ENCODE measurements at regions not wholly inside any gene's neighbourhood (a gene's known extent, or its start where the extent isn't known, plus 50 kb on each side); places are given as distances from the start of the nearest gene placed in this dataset.

DNA sequence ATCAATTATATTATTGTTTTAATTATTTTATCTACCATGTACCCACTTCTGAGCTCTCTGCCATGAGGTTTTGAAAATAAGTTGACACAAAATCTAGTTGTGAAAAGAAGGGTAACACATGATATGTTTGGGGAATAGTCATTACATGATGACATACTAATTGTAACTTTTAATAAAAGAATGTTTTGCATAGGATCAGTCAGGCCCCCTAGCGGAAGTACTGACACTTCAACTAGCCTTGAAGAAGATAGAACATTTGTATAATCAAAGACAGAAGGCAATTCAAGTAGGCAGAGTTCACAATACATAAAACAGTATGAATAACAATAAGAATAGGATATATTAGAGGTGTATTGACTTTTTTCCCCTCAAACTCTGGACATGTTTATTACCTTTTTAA, 1191.0 kb upstream of the AGA start:
- no peak for DNase-seq
- Histone ChIP-seq H3K4me3 (ENCODE audit: low read length) (no peak overlapping the region), H3K4me1 (ENCODE audit: control insufficient read depth, insufficient read depth, low read length) (no peaks in the 10 kb centered on the region), H3K9me3 (ENCODE audit: control insufficient read depth, low read depth, low read length) (no peaks in the 10 kb centered on the region), H3K36me3 (ENCODE audit: control insufficient read depth, insufficient read depth, low read length) (no peaks in the 10 kb centered on the region), H3K27me3 (ENCODE audit: control insufficient read depth, insufficient read depth, low read length) (no peaks in the 10 kb centered on the region), H3K27ac (ENCODE audit: low read length) (no peak overlapping the region)
- 60% methylated on average over 1 of the region's 1 CpG for WGBS (ENCODE audit: insufficient coverage, low lambda C conversion rate)

DNA sequence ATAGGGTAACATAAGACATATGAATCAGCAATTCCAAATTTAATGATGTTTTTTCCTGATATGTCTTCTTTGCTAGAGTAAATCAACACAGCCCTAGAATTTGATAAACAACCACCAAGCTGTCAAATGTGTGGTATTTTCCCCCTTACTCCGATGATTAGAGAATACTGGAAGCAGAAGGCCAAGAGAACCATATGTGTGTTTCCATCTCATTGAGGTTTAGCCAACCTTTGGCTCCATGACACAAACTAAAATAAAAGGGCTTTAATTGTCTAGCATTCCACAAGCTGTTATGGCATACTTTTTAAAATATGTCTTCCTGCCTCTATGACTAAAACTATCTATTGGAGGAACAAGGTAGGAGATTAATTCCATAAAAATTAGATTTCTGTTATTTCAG, 1222.4 kb upstream of the AGA start:
- WGBS (ENCODE audit: insufficient coverage, low lambda C conversion rate), result no CpG with 5 or more reads among the region's 1 CpG
- H3K27me3 ChIP-seq (ENCODE audit: control insufficient read depth, insufficient read depth, low read length), result no peaks in the 10 kb centered on the region
- DNase-seq, result no peak
- H3K9me3 ChIP-seq (ENCODE audit: control insufficient read depth, low read depth, low read length), result no peaks in the 10 kb centered on the region
- no peaks in the 10 kb centered on the region for H3K36me3 ChIP-seq (ENCODE audit: control insufficient read depth, insufficient read depth, low read length)
- no peak overlapping the region for H3K27ac ChIP-seq (ENCODE audit: low read length)
- no peak overlapping the region for H3K4me3 ChIP-seq (ENCODE audit: low read length)
- H3K4me1 ChIP-seq (ENCODE audit: control insufficient read depth, insufficient read depth, low read length), result no peaks in the 10 kb centered on the region

DNA sequence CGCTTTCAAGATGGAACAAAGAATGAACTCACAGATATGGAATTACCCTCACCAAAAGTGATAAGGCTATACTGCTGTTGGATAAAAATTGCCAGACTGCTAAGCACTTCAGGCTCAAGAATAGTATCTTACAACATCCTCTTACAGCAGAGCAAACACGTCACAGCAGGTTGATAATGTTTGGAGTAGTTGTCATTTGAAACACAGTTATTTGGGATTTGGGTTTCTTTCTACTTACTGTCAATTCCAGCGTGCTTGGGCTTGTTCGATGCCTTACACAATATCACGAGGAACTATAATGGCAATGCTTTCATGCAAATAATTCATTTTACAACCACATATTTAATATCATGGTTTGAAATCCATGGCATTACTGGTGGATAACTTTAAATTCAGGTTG, 1223.7 kb upstream of the AGA start:
- no peak overlapping the region for H3K27ac ChIP-seq (ENCODE audit: low read length)
- no peaks in the 10 kb centered on the region for H3K4me1 ChIP-seq (ENCODE audit: control insufficient read depth, insufficient read depth, low read length)
- H3K9me3 ChIP-seq (ENCODE audit: control insufficient read depth, low read depth, low read length), result no peaks in the 10 kb centered on the region
- no peak for DNase-seq
- no CpG with 5 or more reads among the region's 5 CpGs for WGBS (ENCODE audit: insufficient coverage, low lambda C conversion rate)
- no peaks in the 10 kb centered on the region for H3K27me3 ChIP-seq (ENCODE audit: control insufficient read depth, insufficient read depth, low read length)
- H3K4me3 ChIP-seq (ENCODE audit: low read length), result no peak overlapping the region
- no peaks in the 10 kb centered on the region for H3K36me3 ChIP-seq (ENCODE audit: control insufficient read depth, insufficient read depth, low read length)

DNA sequence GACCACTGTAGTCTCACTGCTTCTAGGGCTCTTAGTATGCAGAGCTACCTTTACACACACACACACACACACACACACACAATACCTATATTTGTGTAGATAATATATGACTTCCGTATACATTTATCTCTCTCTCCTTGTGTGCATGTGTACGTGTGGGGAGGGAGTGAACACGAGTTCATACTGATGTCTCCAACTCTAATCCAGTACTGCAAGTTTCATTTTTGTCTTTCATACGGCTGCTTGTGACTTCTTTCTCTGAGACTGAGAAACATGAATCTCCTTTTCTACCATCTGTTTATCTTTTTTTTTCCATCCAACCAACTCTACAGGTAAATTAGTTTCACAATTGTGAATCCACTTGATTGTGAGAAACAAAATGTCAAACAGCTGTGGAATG, 1229.5 kb upstream of the AGA start:
- H3K9me3 ChIP-seq (ENCODE audit: control insufficient read depth, low read depth, low read length), result no peaks in the 10 kb centered on the region
- no peaks in the 10 kb centered on the region for H3K27me3 ChIP-seq (ENCODE audit: control insufficient read depth, insufficient read depth, low read length)
- H3K36me3 ChIP-seq (ENCODE audit: control insufficient read depth, insufficient read depth, low read length), result no peaks in the 10 kb centered on the region
- no peak for DNase-seq
- no peak overlapping the region for H3K4me3 ChIP-seq (ENCODE audit: low read length)
- H3K4me1 ChIP-seq (ENCODE audit: control insufficient read depth, insufficient read depth, low read length), result no peaks in the 10 kb centered on the region
- H3K27ac ChIP-seq (ENCODE audit: low read length), result no peak overlapping the region
- WGBS (ENCODE audit: insufficient coverage, low lambda C conversion rate), result 88% methylated on average over 4 of the region's 4 CpGs

GRCh38 chr4:178672512-178672911, 1230.3 kb upstream of the AGA start:
- no peak for DNase-seq
- Histone ChIP-seq H3K27ac (ENCODE audit: low read length) (no peak overlapping the region), H3K9me3 (ENCODE audit: control insufficient read depth, low read depth, low read length) (no peaks in the 10 kb centered on the region), H3K27me3 (ENCODE audit: control insufficient read depth, insufficient read depth, low read length) (no peaks in the 10 kb centered on the region), H3K4me3 (ENCODE audit: low read length) (no peak overlapping the region), H3K4me1 (ENCODE audit: control insufficient read depth, insufficient read depth, low read length) (no peaks in the 10 kb centered on the region), H3K36me3 (ENCODE audit: control insufficient read depth, insufficient read depth, low read length) (no peaks in the 10 kb centered on the region)
- no CpG with 5 or more reads among the region's 1 CpG for WGBS (ENCODE audit: insufficient coverage, low lambda C conversion rate)

GRCh38 chr4:178681871-178682270, 1239.6 kb upstream of the AGA start:
- 82% methylated on average over 4 of the region's 4 CpGs for WGBS (ENCODE audit: insufficient coverage, low lambda C conversion rate)
- no peaks in the 10 kb centered on the region for H3K27me3 ChIP-seq (ENCODE audit: control insufficient read depth, insufficient read depth, low read length)
- no peak overlapping the region for H3K27ac ChIP-seq (ENCODE audit: low read length)
- no peaks in the 10 kb centered on the region for H3K4me1 ChIP-seq (ENCODE audit: control insufficient read depth, insufficient read depth, low read length)
- H3K9me3 ChIP-seq (ENCODE audit: control insufficient read depth, low read depth, low read length), result no peaks in the 10 kb centered on the region
- DNase-seq, result no peak
- no peaks in the 10 kb centered on the region for H3K36me3 ChIP-seq (ENCODE audit: control insufficient read depth, insufficient read depth, low read length)
- H3K4me3 ChIP-seq (ENCODE audit: low read length), result no peak overlapping the region

- H3K9me3 ChIP-seq (ENCODE audit: control insufficient read depth, low read depth, low read length), result no peaks in the 10 kb centered on the region
- H3K27me3 ChIP-seq (ENCODE audit: control insufficient read depth, insufficient read depth, low read length), result no peaks in the 10 kb centered on the region
- DNase-seq, result no peak
- no peaks in the 10 kb centered on the region for H3K36me3 ChIP-seq (ENCODE audit: control insufficient read depth, insufficient read depth, low read length)
- no peak overlapping the region for H3K4me3 ChIP-seq (ENCODE audit: low read length)
- no peaks in the 10 kb centered on the region for H3K4me1 ChIP-seq (ENCODE audit: control insufficient read depth, insufficient read depth, low read length)
- no peak overlapping the region for H3K27ac ChIP-seq (ENCODE audit: low read length)
Observed at GRCh38 chr4:178689926-178690325, 1247.7 kb upstream of the AGA start.

- H3K36me3 ChIP-seq (ENCODE audit: control insufficient read depth, insufficient read depth, low read length), result no peaks in the 10 kb centered on the region
- no peaks in the 10 kb centered on the region for H3K4me1 ChIP-seq (ENCODE audit: control insufficient read depth, insufficient read depth, low read length)
- whole genome bisulfite sequencing (ENCODE audit: insufficient coverage, low lambda C conversion rate), result 50% methylated on average over 1 of the region's 1 CpG
Observed at GRCh38 chr4:178693816-178694215, 1251.6 kb upstream of the AGA start.

DNA sequence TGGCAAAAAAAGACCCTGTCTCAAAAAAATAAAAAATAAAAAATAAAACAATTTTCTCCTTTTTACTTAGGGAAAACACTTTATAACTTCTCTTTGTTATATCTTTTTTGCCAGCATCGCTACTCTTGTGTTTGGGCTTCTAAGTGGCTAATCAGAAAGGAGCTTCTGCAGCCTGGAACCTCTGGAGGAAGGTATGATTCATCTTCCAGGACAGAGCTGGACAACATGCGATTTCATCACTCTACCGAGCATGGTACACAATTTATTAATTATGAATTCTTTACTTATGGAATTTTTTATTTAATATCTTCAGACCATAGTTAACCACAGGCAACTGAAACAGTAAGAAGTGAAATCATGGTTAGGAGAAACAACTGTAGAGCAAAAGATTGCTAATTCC, 1254.3 kb upstream of the AGA start:
- H3K27me3 ChIP-seq (ENCODE audit: control insufficient read depth, insufficient read depth, low read length), result no peaks in the 10 kb centered on the region
- no peaks in the 10 kb centered on the region for H3K4me1 ChIP-seq (ENCODE audit: control insufficient read depth, insufficient read depth, low read length)
- DNase-seq, result no peak
- WGBS (ENCODE audit: insufficient coverage, low lambda C conversion rate), result 100% methylated on average over 1 of the region's 3 CpGs
- H3K4me3 ChIP-seq (ENCODE audit: low read length), result no peak overlapping the region
- no peaks in the 10 kb centered on the region for H3K36me3 ChIP-seq (ENCODE audit: control insufficient read depth, insufficient read depth, low read length)
- no peaks in the 10 kb centered on the region for H3K9me3 ChIP-seq (ENCODE audit: control insufficient read depth, low read depth, low read length)
- no peak overlapping the region for H3K27ac ChIP-seq (ENCODE audit: low read length)

More at GRCh38 chr4:178693816-178694215, 1251.6 kb upstream of the AGA start:
- Histone ChIP-seq H3K27me3 (ENCODE audit: control insufficient read depth, insufficient read depth, low read length) (no peaks in the 10 kb centered on the region), H3K4me3 (ENCODE audit: low read length) (no peak overlapping the region), H3K9me3 (ENCODE audit: control insufficient read depth, low read depth, low read length) (no peaks in the 10 kb centered on the region), H3K27ac (ENCODE audit: low read length) (no peak overlapping the region)
- DNase-seq, result no peak

GRCh38 chr4:178712486-178712885, 1270.2 kb upstream of the AGA start:
- H3K27ac ChIP-seq (ENCODE audit: low read length), result no peak overlapping the region
- no peaks in the 10 kb centered on the region for H3K27me3 ChIP-seq (ENCODE audit: control insufficient read depth, insufficient read depth, low read length)
- WGBS (ENCODE audit: insufficient coverage, low lambda C conversion rate), result 67% methylated on average over 1 of the region's 1 CpG
- H3K9me3 ChIP-seq (ENCODE audit: control insufficient read depth, low read depth, low read length), result no peaks in the 10 kb centered on the region
- DNase-seq, result no peak
- no peaks in the 10 kb centered on the region for H3K4me1 ChIP-seq (ENCODE audit: control insufficient read depth, insufficient read depth, low read length)
- no peaks in the 10 kb centered on the region for H3K36me3 ChIP-seq (ENCODE audit: control insufficient read depth, insufficient read depth, low read length)
- no peak overlapping the region for H3K4me3 ChIP-seq (ENCODE audit: low read length)

- no peaks in the 10 kb centered on the region for H3K9me3 ChIP-seq (ENCODE audit: control insufficient read depth, low read depth, low read length)
- H3K4me3 ChIP-seq (ENCODE audit: low read length), result no peak overlapping the region
- no CpG with 5 or more reads among the region's 4 CpGs for WGBS (ENCODE audit: insufficient coverage, low lambda C conversion rate)
- no peak overlapping the region for H3K27ac ChIP-seq (ENCODE audit: low read length)
- no peak for DNase-seq
- H3K27me3 ChIP-seq (ENCODE audit: control insufficient read depth, insufficient read depth, low read length), result no peaks in the 10 kb centered on the region
- no peaks in the 10 kb centered on the region for H3K4me1 ChIP-seq (ENCODE audit: control insufficient read depth, insufficient read depth, low read length)
- no peaks in the 10 kb centered on the region for H3K36me3 ChIP-seq (ENCODE audit: control insufficient read depth, insufficient read depth, low read length)
Observed at GRCh38 chr4:178738026-178738425, 1295.8 kb upstream of the AGA start.
